ENCODE measurements at regions not wholly inside any gene's neighbourhood (a gene's known extent, or its start where the extent isn't known, plus 50 kb on each side); places are given as distances from the start of the nearest gene placed in this dataset.

DNA sequence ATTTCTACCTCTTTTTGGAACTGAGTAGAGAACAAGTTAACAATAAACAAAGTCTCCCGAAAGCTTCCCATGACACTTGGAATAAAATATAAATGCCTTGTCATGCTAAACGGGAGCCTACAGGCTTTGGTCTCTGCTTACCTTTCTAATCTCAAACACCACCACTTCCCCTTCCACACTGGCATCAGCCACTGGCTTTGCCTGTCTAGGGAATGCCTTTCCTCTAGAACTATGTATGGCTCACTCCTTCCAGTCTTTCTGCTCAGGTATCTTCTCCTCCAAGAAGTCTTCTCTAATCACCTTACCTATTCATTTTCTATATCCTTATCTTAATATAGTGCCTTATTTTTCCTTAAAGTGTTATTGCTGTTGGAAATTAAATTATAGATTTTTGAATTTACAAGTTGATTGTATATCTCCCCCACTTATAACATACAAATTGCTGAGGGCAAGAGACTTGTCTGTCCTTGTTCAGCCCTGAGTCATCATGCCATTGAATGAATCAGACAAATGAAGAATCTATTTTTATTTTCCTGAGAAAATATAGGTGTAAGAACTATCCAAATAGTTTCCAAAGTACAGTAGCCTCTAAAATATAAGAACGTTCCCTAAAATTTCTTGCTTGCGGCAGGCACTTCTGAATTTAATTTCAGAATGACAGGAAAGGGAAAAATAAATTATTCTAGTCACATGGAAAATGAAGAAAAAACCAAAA is 119.2 kb downstream of the TM2D1 start:
- Histone ChIP-seq H3K14ac (ENCODE audit: insufficient read depth, low read length) (no peak overlapping the region), H2AK5ac (ENCODE audit: insufficient read length, low read length) (no peak overlapping the region), H3K9ac (ENCODE audit: extremely low read depth, insufficient read length, low read length) (no peak overlapping the region), H4K91ac (ENCODE audit: insufficient read length, low read depth, low read length) (no peak overlapping the region), H4K5ac (ENCODE audit: insufficient read length, low read depth, low read length) (no peak overlapping the region), H3K18ac (ENCODE audit: insufficient read length, low read depth, low read length) (no peak overlapping the region), H3T11ph (ENCODE audit: low read length) (no peak overlapping the region), H3K27me3 (ENCODE audit: insufficient read depth, low read length) (no peaks in the 10 kb centered on the region), H3K79me2 (ENCODE audit: insufficient read depth, low read length) (no peaks in the 10 kb centered on the region), H4K8ac (replicated peaks; ENCODE audit: insufficient read length, low read depth, low read length) (no peak overlapping the region), H2BK12ac (ENCODE audit: insufficient read length, low read depth, low read length) (no peak overlapping the region), H3K27ac (ENCODE audit: insufficient read length, low read depth, low read length) (no peak overlapping the region), H3K4ac (ENCODE audit: low read depth, low read length) (no peak overlapping the region), H2BK120ac (ENCODE audit: low read depth, low read length, poor library complexity, severe bottlenecking) (no peak overlapping the region), H2BK20ac (ENCODE audit: low read depth, low read length, poor library complexity, severe bottlenecking) (no peak overlapping the region), H2BK15ac (ENCODE audit: low read depth, low read length) (no peak overlapping the region), H4K20me1 (ENCODE audit: control insufficient read depth, insufficient read depth, insufficient read length) (no peaks in the 10 kb centered on the region), H3K4me1 (ENCODE audit: insufficient read depth, low read length) (peaks cover 2% of the 10 kb centered on the region; the same call in 1 of the 2 replicates), H3K23me2 (ENCODE audit: insufficient read length, low read depth, low read length, poor library complexity, severe bottlenecking) (no peaks in the 10 kb centered on the region), H2BK5ac (ENCODE audit: insufficient read length, low read length) (no peak overlapping the region), H3K9me3 (ENCODE audit: control insufficient read depth, low read depth, low read length) (no peaks in the 10 kb centered on the region), H3K4me2 (ENCODE audit: insufficient read depth, insufficient read length, low read length) (no peak overlapping the region), H3K23ac (ENCODE audit: insufficient read length, low read depth, low read length) (no peak overlapping the region), H3K56ac (ENCODE audit: insufficient read length, low read depth, low read length) (no peak overlapping the region), H3K79me1 (ENCODE audit: insufficient read depth, low read depth, low read length, poor library complexity, severe bottlenecking) (no peaks in the 10 kb centered on the region), H2AFZ (ENCODE audit: low read length) (no peak overlapping the region)
- no peaks in the 10 kb centered on the region for H3K36me3 Mint-ChIP-seq (ENCODE audit: insufficient read depth in 1 of 3, low read depth in 3 of 3)
- peaks cover 5 to 6% of the 10 kb centered on the region in 2 experiments for H3K4me1 Mint-ChIP-seq
- no peaks in the 10 kb centered on the region for H3K9me3 Mint-ChIP-seq
- no peaks in the 10 kb centered on the region for H3K27me3 Mint-ChIP-seq (ENCODE audit: low read depth)
- TF ChIP-seq, protein P1, sequence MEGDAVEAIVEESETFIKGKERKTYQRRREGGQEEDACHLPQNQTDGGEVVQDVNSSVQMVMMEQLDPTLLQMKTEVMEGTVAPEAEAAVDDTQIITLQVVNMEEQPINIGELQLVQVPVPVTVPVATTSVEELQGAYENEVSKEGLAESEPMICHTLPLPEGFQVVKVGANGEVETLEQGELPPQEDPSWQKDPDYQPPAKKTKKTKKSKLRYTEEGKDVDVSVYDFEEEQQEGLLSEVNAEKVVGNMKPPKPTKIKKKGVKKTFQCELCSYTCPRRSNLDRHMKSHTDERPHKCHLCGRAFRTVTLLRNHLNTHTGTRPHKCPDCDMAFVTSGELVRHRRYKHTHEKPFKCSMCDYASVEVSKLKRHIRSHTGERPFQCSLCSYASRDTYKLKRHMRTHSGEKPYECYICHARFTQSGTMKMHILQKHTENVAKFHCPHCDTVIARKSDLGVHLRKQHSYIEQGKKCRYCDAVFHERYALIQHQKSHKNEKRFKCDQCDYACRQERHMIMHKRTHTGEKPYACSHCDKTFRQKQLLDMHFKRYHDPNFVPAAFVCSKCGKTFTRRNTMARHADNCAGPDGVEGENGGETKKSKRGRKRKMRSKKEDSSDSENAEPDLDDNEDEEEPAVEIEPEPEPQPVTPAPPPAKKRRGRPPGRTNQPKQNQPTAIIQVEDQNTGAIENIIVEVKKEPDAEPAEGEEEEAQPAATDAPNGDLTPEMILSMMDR (conservative IDR thresholded peaks at IDR 0.05), result no peak
- DNase-seq, result no peak
- WGBS (ENCODE audit: extremely low coverage, insufficient read length, low lambda C conversion rate), result no CpG with 5 or more reads among the region's 4 CpGs
- no peak overlapping the region for H3K4me3 Mint-ChIP-seq
- no peak overlapping the region for H3K27ac Mint-ChIP-seq

Data from H9 (cell line).